ENCODE measurements at regions not wholly inside any gene's neighbourhood (a gene's known extent, or its start where the extent isn't known, plus 50 kb on each side); places are given as distances from the start of the nearest gene placed in this dataset.
"Not testable (repeated sequence)": the region's sequence is repeated elsewhere in the genome, so short reads cannot be mapped to it uniquely, and the experiment has no call there.

DNA sequence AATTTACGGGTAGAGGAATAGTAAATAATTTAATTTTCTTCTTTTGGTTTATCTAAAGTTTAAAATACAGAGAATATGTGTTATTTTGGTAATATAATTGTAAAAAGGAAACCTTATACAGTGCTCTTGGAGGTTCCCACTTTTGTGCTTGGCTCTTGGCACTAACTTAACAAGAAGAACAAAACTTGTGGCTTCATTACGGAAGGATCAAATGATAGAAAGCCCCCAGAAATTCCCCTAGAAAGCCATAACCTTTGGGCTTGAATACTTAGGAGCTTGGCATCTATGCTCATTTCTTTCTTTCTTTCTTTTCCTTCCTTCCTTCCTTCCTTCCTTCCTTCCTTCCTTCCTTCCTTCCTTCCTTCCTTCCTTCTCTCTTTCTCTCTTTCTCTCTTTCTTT lies 197.5 kb downstream of the SOX2 start:
- no peak overlapping the region for H3K27ac ChIP-seq
- peaks cover 0 to 5% of the 10 kb centered on the region in 2 donors for H3K4me1 ChIP-seq (replicated peaks in 1 of 2)
- no peak overlapping the region for H3K4me3 ChIP-seq
- no peak for ATAC-seq (replicated peaks in 6 of 8)
- WGBS, 10 experiments: 0 to 100% (median 95%) methylated on average over 1 to 2 of the region's 2 CpGs
- in situ Hi-C loops (cut with MboI; ENCODE audit: low pct_unique_long_range_greater_than_20kb in 2 of 9, low sequenced_read_pairs in 9 of 9, unreplicated experiment in 9 of 9): no loop called here

DNA sequence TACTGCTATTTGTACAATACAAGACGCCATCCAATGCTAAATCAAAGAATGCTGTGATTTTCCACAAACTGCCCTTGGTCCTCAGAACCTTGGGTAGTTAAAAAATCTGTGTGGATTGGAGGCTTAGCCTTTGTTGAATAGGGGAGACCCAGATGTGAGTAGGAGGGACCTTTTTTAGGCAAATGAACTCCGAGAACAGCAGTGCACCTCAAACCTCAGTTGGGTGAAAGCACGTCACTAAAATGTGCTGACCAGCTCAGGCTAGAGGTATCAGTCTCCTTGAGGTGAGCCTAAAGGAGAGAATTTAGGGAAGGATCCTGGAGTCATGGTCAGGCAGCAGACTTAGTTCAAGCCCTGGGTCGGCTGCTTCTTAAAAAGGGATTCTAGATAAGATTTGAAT lies 200.7 kb downstream of the SOX2 start:
- in situ Hi-C loops (cut with MboI; ENCODE audit: low pct_unique_long_range_greater_than_20kb in 2 of 9, low sequenced_read_pairs in 9 of 9, unreplicated experiment in 9 of 9): no loop called here
- 0 to 100% (median 67%) methylated on average over 1 to 3 of the region's 4 CpGs; no CpG with 5 or more reads in 1 of the 10 experiments for WGBS, 10 experiments
- no peak overlapping the region for H3K4me3 ChIP-seq
- no peak for ATAC-seq (replicated peaks in 6 of 8)
- H3K4me1 ChIP-seq (replicated peaks in 1 of 2): peaks cover 18% of the 10 kb centered on the region in 2 donors
- no peak overlapping the region for H3K27ac ChIP-seq

DNA sequence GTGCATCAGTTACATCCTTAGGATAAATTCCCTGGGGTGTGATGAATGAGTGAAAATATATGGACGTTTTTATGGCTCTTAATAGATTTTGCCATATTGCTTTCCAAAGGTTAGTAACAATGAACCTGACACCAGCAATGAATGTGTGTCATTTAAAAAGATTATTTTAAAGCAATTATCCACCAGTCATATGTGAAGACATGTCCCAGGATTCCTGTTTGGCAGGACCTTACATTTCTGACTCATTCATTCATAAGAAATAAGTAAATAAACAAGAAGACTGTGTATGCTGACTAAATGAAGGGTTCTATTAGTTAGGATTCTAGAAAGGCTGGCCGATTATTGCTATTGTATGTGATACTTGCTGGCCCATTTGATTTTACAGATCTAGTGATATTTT lies 201.5 kb downstream of the SOX2 start:
- in situ Hi-C loops (cut with MboI; ENCODE audit: low pct_unique_long_range_greater_than_20kb in 2 of 9, low sequenced_read_pairs in 9 of 9, unreplicated experiment in 9 of 9): no loop called here
- Histone ChIP-seq H3K27ac (no peak overlapping the region), H3K4me1 (replicated peaks in 1 of 2) (peaks cover 13 to 18% of the 10 kb centered on the region in 2 donors), H3K4me3 (no peak overlapping the region)
- ATAC-seq (replicated peaks in 6 of 8): peak in 5 of 8 experiments; percentile 30 to 78 (median 73)
- WGBS, 10 experiments: 0 to 100% (median 48%) methylated on average over 1 to 2 of the region's 2 CpGs

DNA sequence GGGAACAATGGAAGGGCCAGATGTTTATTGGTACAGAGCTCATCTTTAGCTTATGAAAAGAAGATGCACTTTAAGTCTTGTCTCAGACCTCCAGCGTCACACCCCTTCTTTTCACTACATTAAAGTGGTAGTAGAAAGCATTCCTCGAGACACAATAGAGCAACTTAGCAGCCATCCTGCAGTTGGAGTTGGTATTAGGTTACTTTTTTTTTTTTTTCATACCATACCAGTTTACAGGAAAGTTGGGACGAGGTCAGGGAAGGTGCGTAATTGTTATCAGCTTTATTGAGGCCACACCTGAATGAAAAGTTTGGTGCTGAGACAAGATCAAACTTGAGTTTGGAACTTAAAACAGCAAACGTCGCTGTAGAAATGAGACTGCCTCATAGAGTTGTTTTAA lies 203.8 kb downstream of the SOX2 start:
- Histone ChIP-seq H3K27ac (no peak overlapping the region), H3K4me1 (replicated peaks in 1 of 2) (peaks cover 13 to 18% of the 10 kb centered on the region in 2 donors), H3K4me3 (no peak overlapping the region)
- WGBS, 10 experiments: 0 to 75% (median 49%) methylated on average over 1 to 4 of the region's 6 CpGs; no CpG with 5 or more reads in 2 of the 10 experiments
- ATAC-seq (replicated peaks in 6 of 8): peak in 3 of 8 experiments; percentile 12 to 62 (median 59)
- in situ Hi-C loops (cut with MboI; ENCODE audit: low pct_unique_long_range_greater_than_20kb in 2 of 9, low sequenced_read_pairs in 9 of 9, unreplicated experiment in 9 of 9): no loop called here

DNA sequence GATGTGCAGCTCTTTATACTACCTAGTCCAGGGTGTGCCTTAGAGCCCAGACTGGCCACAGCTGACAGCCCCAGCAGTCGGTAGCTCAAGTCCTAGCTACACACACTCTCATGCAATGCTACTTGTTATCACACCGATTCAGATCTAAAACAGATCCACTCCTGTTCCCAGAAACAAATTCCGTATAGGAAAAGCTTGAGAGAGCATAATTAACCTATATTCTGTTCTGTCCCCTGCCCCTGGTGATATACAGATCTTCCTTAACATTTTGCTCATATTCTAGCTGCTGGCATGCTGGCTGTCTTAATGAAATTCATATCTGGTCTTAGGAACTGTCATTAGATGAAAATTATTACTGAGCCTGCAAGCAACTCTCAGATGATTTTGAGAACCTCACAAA lies 204.3 kb downstream of the SOX2 start:
- H3K4me3 ChIP-seq: no peak overlapping the region
- 0 to 80% (median 21%) methylated on average over 1 to 3 of the region's 3 CpGs; no CpG with 5 or more reads in 2 of the 10 experiments for WGBS, 10 experiments
- in situ Hi-C loops (cut with MboI; ENCODE audit: low pct_unique_long_range_greater_than_20kb in 2 of 9, low sequenced_read_pairs in 9 of 9, unreplicated experiment in 9 of 9): no loop called here
- peak in 5 of 8 experiments; percentile 63 to 88 (median 85) for ATAC-seq (replicated peaks in 6 of 8)
- H3K4me1 ChIP-seq (replicated peaks in 1 of 2): peaks cover 13 to 18% of the 10 kb centered on the region in 2 donors
- no peak overlapping the region for H3K27ac ChIP-seq

DNA sequence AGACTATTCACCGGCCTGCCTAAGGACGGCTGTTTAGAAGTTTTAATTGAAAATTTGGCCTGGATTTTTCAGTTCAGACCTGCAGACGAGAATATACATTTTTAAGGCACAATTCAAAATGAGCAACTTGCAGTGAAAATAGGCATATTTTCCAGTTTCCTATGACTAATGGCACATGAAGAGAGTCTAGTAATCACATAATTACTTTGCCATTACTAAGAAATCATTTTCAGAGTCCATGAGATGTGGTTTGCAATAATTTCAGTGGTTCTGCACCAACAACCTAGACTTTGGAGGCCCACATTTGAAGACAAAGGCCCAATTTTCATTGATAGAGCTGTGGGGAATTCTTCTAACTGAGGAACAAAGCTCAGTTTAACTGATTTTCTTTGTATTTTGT lies 205.3 kb downstream of the SOX2 start:
- in situ Hi-C loops (cut with MboI; ENCODE audit: low pct_unique_long_range_greater_than_20kb in 2 of 9, low sequenced_read_pairs in 9 of 9, unreplicated experiment in 9 of 9): no loop called here
- Histone ChIP-seq H3K4me1 (replicated peaks in 1 of 2) (peaks cover 13 to 18% of the 10 kb centered on the region in 2 donors), H3K4me3 (no peak overlapping the region), H3K27ac (no peak overlapping the region)
- 0 to 100% (median 72%) methylated on average over 1 to 3 of the region's 3 CpGs; no CpG with 5 or more reads in 2 of the 10 experiments for WGBS, 10 experiments
- no peak for ATAC-seq (replicated peaks in 6 of 8)

DNA sequence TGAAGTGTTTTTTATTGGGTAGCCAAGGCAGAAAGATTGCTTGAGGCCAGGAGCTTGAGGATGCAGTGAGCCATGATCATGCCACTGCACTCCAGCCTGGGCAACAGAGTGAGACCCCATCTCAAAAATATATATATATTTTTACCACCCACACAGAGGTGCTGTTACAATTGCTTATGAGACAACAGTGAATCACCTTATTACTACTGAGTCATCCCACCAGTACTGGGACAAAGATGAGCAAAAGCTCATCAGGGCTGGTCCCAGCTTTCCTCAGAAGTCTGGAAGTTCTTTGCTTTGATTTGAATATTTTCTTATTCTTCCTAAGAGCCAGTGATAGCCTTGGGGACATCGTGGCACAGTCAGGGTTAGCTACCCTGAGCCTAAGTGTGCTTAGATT lies 207.7 kb downstream of the SOX2 start:
- Histone ChIP-seq H3K4me3 (no peak overlapping the region), H3K27ac (no peak overlapping the region), H3K4me1 (replicated peaks in 1 of 2) (peaks cover 13 to 18% of the 10 kb centered on the region in 2 donors)
- in situ Hi-C loops (cut with MboI; ENCODE audit: low pct_unique_long_range_greater_than_20kb in 2 of 9, low sequenced_read_pairs in 9 of 9, unreplicated experiment in 9 of 9): no loop called here
- 67 to 100% (median 80%) methylated on average over 1 of the region's 1 CpG; no CpG with 5 or more reads in 5 of the 10 experiments for WGBS, 10 experiments
- no peak for ATAC-seq (replicated peaks in 6 of 8)

DNA sequence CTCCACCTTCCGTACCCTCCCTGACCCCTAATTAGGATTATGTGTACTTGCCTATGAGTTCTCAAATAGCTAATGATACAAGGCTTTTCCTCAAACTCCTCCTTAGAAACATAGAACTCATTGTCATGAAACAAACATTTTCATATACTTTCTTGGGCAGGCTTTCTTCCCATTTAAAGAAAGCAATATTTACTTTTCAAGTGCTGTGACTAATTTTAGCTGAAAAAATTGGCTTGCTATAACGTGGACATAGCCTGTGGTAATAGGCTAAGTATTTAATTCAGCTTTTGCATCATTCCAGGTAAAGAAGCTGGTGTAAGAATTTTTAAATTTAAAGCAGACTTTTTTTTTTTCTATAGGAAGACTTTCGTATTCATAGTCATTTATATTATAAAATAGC lies 208.7 kb downstream of the SOX2 start:
- Histone ChIP-seq H3K4me1 (replicated peaks in 1 of 2) (peaks cover 13 to 14% of the 10 kb centered on the region in 2 donors), H3K27ac (no peak overlapping the region), H3K4me3 (no peak overlapping the region)
- 0 to 100% (median 80%) methylated on average over 1 to 3 of the region's 3 CpGs for WGBS, 10 experiments
- in situ Hi-C loops (cut with MboI; ENCODE audit: low pct_unique_long_range_greater_than_20kb in 2 of 9, low sequenced_read_pairs in 9 of 9, unreplicated experiment in 9 of 9): no loop called here
- ATAC-seq (replicated peaks in 6 of 8): no peak

DNA sequence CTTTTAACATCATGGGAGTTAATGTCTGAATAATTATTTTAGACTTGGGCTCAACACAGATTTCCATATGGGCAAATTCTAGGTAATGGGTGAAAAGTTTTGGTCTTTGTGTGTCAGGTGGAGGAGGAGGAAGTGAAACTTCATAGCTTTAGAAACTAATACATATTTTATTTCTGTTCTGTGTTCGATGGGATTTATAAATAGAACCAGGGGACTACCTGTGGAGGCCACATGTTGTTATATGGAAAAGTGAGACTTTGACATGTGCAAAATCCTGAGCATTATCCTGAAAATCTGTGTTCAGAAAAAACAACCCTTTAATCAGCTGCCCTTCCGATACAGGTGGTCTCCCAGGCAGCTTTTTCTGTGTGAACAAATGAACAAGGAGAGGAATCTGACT lies 209.5 kb downstream of the SOX2 start:
- H3K4me3 ChIP-seq: no peak overlapping the region
- 0 to 100% (median 71%) methylated on average over 1 to 2 of the region's 2 CpGs; no CpG with 5 or more reads in 1 of the 10 experiments for WGBS, 10 experiments
- peaks cover 6 to 9% of the 10 kb centered on the region in 2 donors for H3K4me1 ChIP-seq (replicated peaks in 1 of 2)
- H3K27ac ChIP-seq: no peak overlapping the region
- in situ Hi-C loops (cut with MboI; ENCODE audit: low pct_unique_long_range_greater_than_20kb in 2 of 9, low sequenced_read_pairs in 9 of 9, unreplicated experiment in 9 of 9): no loop called here
- no peak for ATAC-seq (replicated peaks in 6 of 8)

DNA sequence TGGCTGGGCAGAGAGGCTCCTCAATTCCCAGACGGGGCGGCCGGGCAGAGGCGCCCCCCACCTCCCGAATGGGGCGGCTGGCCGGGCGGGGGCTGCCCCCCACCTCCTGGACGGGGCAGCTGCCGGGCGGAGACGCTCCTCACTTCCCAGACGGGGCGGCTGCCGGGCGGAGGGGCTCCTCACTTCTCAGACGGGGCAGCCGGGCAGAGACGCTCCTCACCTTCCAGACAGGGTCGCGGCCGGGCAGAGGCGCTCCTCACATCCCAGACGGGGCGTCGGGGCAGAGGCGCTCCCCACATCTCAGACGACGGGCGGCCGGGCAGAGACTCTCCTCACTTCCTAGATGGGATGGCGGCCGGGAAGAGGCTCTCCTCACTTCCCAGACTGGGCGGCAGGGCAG lies 214.1 kb downstream of the SOX2 start:
- ATAC-seq (replicated peaks in 6 of 8); H3K4me1 ChIP-seq (replicated peaks in 1 of 2); in situ Hi-C loops (cut with MboI; ENCODE audit: low pct_unique_long_range_greater_than_20kb in 2 of 9, low sequenced_read_pairs in 9 of 9, unreplicated experiment in 9 of 9); H3K4me3 ChIP-seq; H3K27ac ChIP-seq: not testable (repeated sequence)
- WGBS, 10 experiments: no CpG with 5 or more reads among the region's 34 CpGs

DNA sequence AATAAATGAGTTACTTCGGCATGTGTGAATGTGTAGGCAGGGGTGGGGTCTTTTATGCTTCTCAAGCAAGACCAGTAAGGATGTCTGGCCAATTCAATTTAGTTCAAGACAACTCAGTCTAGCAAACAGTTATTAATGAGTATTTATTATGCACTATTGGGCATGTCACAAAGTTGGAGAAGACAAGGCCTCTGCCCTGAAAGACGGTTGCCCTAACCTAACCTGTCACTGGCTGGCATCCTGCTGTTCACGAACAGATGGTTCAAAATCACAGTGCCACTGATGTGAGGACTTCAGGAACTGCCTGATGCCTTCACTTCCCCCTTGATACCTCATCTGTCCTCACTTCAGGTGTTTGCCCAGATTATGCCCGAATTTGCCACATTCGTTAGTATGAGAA lies 217.8 kb downstream of the SOX2 start:
- H3K27ac ChIP-seq: no peak overlapping the region
- no peaks in the 10 kb centered on the region for H3K4me1 ChIP-seq (replicated peaks in 1 of 2)
- in situ Hi-C loops (cut with MboI; ENCODE audit: low pct_unique_long_range_greater_than_20kb in 2 of 9, low sequenced_read_pairs in 9 of 9, unreplicated experiment in 9 of 9): no loop called here
- ATAC-seq (replicated peaks in 6 of 8): no peak
- H3K4me3 ChIP-seq: no peak overlapping the region
- 4 to 100% (median 84%) methylated on average over 1 to 5 of the region's 5 CpGs; no CpG with 5 or more reads in 1 of the 10 experiments for WGBS, 10 experiments

DNA sequence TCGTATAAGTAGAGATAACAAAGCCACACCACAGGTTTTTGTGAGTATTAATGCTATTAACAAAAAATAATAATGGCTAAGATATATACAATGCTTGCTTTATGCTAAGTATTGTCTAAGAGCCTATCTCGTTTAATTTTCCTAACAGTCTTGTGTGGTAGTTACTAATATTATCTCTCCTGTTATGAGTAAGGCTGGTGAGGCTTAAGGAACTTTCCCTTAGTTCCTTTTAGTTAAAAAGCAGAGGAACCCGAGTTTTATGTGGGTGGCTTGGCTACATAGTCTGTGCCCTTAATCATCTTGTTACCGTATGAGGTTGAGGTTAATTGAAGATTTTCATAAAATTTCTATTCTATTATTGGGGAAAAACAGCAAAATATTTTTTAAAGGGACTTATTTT lies 218.4 kb downstream of the SOX2 start:
- no peak overlapping the region for H3K4me3 ChIP-seq
- WGBS, 10 experiments: 0 to 100% (median 79%) methylated on average over 1 to 4 of the region's 4 CpGs
- in situ Hi-C loops (cut with MboI; ENCODE audit: low pct_unique_long_range_greater_than_20kb in 2 of 9, low sequenced_read_pairs in 9 of 9, unreplicated experiment in 9 of 9): no loop called here
- ATAC-seq (replicated peaks in 6 of 8): no peak
- H3K27ac ChIP-seq: no peak overlapping the region
- H3K4me1 ChIP-seq (replicated peaks in 1 of 2): no peaks in the 10 kb centered on the region

DNA sequence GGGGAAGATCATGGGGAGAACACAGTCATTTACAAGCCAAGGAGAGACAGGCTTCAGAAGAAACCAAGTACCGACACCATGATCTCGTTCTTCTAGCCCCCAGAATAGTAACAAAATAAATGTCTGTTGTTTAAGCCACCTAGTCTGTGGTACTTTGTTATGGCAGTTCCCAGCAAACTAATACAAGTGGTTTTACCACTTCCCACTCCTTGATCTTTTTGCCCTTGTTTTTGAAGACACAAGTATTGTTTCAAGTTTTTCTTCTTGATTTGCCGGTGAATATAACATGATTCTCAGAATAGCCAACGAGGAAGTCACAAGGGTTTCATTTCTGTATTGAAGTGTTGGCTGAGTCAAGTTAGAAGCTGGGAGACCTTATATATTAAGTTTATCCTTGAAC lies 220.3 kb downstream of the SOX2 start:
- Histone ChIP-seq H3K4me3 (no peak overlapping the region), H3K27ac (no peak overlapping the region), H3K4me1 (replicated peaks in 1 of 2) (no peaks in the 10 kb centered on the region)
- in situ Hi-C loops (cut with MboI; ENCODE audit: low pct_unique_long_range_greater_than_20kb in 2 of 9, low sequenced_read_pairs in 9 of 9, unreplicated experiment in 9 of 9): no loop called here
- 0 to 100% (median 75%) methylated on average over 1 to 4 of the region's 4 CpGs for WGBS, 10 experiments
- no peak for ATAC-seq (replicated peaks in 6 of 8)

DNA sequence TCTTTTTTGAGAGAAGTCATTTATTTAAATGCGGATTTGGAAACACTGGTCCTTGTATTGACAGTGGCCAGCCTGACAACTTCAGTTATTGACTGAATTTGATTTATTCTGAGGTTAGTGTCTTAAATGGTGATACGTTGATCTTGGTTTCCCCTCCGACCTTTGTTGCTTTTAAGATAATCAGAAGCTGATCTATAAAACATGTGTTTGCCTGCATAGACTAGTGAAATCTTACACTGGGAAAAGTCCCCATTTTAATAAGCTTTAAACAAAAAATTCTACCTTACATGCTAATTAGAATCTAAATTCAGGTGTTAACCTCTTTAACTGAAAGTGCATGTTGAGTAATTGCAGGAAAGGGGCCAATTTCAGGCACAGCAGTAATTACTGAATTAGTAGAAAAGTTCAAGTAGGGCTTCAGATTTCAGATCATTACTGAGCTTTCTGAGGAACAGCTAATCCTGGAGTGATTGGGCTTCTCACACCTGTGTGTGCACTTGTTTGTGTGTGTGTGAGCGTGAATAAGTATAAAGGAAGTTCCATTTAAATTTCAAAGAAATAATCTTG lies 221.4 kb downstream of the SOX2 start:
- Histone ChIP-seq H3K4me1 (replicated peaks in 1 of 2) (no peaks in the 10 kb centered on the region), H3K27ac (no peak overlapping the region), H3K4me3 (no peak overlapping the region)
- ATAC-seq (replicated peaks in 6 of 8): no peak
- in situ Hi-C loops (cut with MboI; ENCODE audit: low pct_unique_long_range_greater_than_20kb in 2 of 9, low sequenced_read_pairs in 9 of 9, unreplicated experiment in 9 of 9): no loop called here
- 6 to 100% (median 87%) methylated on average over 1 to 4 of the region's 4 CpGs for WGBS, 10 experiments

All from motor neuron (in vitro differentiated cells).